Stimulated activated CD8-positive, alpha-beta memory T cell treated with anti-CD3 and anti-CD28 coated beads, Interleukin-15, amount 100 ng/mL, for 1 hour (primary cell): ENCODE measurements at regions not wholly inside any gene's neighbourhood (a gene's known extent, or its start where the extent isn't known, plus 50 kb on each side); places are given as distances from the start of the nearest gene placed in this dataset.

Experiments used
- DNase-seq: peaks from one replicate; pipeline ENCODE4 v3.0.0-alpha.2; 2020; ENCODE audit warnings: low read depth

DNA sequence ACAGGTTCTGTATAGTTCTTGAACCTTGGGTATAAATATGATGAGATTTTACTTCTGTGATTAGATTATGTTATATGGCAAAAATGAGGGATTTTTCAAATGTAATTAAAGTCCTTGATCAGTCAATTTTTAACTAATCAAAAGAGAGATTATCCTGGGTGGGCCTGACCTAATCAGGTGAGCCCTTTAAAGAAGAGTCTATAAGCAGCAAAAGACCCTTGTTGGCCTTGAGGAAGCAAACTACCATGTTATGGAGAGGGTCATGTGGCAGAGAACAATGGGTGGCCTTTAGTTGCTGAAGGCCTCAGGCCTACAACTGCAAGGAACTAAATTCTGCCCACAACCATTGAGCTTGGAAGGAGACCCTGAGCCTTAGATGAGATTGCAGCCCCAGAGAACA is 102.5 kb upstream of the RIPOR2 start:
- DNase-seq = no peak

- DNase-seq = no peak
These were observed 103.2 kb upstream of the RIPOR2 start for GRCh38 chr6:25038999-25039398.

- no peak for DNase-seq
These were observed 105.8 kb upstream of the RIPOR2 start for GRCh38 chr6:25041485-25042035.

GRCh38 chr6:25042036-25042521 is 106.3 kb upstream of the RIPOR2 start:
- no peak for DNase-seq

- no peak for DNase-seq
These were observed 106.8 kb upstream of the RIPOR2 start for GRCh38 chr6:25042536-25042935.

DNA sequence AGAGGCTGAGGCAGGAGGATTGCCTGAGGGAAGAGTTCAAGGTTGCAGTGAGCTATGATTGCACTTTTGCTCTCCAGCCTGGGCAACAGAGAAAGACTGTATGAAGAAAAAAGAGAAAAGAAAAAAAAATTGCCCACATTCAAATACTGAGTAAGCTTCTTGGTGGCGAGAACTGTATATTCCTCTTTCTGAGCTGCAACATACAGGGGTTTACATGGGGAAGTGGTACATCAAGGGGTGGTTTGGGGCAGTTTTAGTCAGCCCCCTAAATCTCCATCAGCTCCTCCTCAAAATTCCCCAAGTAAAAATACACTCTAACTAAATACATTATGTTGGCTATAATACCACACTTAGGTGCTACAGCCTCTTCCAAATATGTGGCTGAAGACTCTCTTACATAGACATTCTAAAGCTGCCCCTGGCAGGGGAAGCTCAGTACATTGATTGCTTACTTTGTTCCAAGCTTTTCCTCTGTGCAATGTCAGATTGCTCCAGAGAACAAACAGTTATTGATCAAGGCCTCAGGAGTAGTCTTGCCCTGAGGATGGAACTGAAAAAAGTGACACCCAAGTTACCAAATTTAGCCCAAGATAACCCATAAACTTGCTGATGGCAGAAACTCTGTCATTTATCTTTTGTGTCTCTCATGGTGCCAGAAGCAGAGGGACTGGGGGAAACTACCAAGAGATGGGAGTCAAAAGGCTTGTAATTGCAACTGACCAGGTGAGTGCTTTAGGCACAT is 107.4 kb upstream of the RIPOR2 start:
- DNase-seq = no peak

DNA sequence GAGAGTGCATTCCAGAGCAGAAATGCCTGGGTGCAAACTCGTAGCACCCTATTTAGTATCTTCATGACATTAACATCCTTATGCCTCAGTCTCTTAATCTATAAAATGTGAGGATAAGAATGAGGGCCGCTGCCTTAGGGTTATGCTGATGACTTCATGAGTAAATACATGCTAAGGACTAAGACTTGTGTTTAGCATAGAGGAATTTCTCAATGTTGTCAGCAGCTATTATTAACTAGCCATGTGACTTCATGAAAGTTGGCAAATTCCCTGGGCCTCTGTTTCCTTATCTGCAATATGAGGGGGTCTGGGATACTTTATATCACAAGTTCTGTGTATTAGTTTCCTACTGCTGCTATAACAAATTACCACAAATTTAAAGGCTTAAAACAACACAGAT is 108.1 kb upstream of the RIPOR2 start:
- DNase-seq = no peak

GRCh38 chr6:25046942-25047341 is 111.2 kb upstream of the RIPOR2 start:
- DNase-seq = no peak

- DNase-seq = no peak
These were observed 114.6 kb upstream of the RIPOR2 start for GRCh38 chr6:25050356-25050755.

GRCh38 chr6:25051083-25051482 is 115.3 kb upstream of the RIPOR2 start:
- DNase-seq = no peak

GRCh38 chr6:25052181-25052580 is 116.4 kb upstream of the RIPOR2 start:
- DNase-seq = no peak

GRCh38 chr6:25053875-25054371 is 118.2 kb upstream of the RIPOR2 start:
- DNase-seq = no peak

DNA sequence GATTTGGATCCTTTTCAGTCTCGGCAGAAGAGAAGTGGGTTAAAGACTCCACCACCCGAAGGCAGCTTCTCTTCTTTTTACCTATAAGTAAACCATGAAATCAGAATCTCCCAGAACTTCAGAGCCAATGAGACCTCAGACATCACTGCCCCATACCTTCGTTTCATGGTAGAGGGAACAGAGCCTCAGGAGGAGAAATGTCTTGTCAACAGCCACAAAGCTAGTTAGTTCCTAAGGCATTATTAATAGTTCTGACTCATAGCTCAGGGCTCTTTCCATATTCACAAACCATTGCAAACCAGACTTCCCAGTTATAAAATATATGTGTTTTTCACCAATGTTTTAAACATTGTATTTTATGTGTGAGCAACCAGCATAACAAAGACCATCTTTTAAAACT is 118.7 kb upstream of the RIPOR2 start:
- DNase-seq = no peak

GRCh38 chr6:25056130-25056529 is 120.4 kb upstream of the RIPOR2 start:
- no peak for DNase-seq

DNA sequence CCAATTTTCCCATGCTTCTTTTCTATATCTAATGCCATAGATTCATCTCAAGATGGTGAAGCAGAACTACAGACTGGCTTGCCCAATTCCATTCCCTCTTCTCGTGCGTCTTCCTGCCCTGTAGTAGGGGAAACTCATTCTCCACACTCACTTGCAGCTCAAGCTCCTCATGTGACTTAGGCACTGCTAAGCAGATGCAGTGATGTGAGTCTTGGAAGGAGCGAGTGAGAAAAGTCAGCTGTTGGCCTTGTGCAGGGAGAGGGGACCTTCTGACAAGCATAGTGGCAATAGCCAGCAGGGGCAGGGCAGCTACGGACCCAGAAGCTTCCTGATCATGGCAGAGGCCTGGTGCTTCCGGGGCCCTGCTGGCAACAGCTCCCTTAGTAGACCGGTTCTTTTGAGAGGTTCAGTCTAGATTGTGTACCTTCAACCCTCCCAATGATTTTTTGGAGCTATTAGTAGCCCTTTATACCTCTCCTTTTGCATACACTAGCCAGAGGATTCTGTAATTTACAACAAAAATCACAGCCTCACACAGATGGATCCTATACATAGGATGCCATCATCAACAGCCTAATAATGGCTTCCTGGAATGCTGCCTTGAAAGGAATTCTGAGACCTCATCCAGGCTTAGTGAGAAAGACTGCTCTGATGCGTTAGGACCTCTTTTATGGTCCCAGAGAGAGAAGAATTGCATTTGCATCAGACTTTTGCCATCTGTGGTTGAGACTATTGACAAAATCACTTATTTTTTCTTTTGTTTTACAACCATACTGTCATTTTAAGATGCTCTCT is 121.5 kb upstream of the RIPOR2 start:
- no peak for DNase-seq

- DNase-seq = no peak
These were observed 122.7 kb upstream of the RIPOR2 start for GRCh38 chr6:25058441-25058840.

DNA sequence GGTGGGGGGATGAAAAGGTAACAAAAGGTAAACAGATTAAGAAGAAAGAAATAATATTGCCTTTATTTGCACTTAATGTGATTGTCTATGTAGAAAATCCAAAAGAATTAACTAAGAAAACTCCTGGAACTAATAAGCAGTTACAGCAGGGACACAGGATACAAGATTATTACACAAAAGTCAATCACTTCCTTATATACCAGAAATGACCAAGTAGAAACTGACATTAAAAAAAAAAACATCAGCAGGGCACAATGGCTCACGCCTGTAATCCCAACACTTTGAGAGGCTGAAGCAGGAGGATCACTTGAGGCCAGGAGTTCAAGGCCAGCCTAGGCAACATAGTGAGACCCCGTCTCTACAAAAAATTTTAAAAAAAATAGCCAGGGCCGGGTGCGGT is 123.2 kb upstream of the RIPOR2 start:
- no peak for DNase-seq

DNA sequence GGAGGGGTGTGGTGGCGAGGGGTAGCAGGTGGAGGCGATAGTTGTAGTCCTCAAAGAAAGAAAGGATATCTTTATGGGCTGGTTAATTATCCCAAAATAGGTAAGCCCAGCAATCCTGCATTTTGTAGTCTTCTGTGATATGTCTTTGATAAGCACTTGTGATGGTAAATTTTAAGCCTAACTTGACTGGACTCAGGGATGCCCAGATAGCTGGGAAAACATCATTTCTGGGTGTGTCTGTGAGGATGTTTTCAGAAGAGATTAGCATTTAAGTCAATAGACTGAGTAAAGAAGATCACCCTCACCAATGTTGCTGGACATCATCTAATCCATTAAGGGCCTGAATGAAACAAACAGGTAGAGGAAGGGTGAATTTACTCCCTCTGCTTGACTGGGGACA is 124.8 kb upstream of the RIPOR2 start:
- no peak for DNase-seq

DNA sequence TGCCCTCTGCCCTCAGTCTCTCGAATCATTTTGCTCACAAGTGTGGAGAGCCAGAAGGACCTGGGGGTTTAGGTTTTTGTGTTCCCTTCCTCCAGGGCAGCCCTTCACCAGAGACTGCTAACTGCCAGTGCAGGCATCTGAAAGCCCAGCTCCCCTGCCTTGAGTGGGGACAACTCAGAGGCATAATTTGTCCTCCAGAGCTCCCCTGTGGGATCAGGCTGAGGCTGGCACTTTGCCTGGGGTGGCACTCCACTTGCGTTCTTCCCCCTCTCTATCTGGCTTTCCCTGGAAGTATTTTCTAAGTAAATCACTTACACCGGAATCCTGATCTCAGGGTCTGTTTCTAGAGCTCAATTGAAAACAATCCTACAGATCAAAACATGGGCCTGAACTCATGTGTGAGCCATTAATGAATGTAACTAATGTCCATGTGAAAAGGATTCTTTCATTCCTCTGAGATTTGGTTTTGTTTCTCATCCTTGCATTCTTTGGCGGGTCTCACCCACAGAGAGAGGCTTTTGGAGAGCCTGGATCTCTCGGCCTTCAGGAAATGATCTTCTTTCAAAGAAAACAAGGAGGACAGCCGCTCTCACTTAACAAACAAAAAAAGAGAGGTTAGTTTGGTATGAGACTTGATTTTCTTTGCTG is 125.7 kb upstream of the RIPOR2 start:
- no peak for DNase-seq

DNA sequence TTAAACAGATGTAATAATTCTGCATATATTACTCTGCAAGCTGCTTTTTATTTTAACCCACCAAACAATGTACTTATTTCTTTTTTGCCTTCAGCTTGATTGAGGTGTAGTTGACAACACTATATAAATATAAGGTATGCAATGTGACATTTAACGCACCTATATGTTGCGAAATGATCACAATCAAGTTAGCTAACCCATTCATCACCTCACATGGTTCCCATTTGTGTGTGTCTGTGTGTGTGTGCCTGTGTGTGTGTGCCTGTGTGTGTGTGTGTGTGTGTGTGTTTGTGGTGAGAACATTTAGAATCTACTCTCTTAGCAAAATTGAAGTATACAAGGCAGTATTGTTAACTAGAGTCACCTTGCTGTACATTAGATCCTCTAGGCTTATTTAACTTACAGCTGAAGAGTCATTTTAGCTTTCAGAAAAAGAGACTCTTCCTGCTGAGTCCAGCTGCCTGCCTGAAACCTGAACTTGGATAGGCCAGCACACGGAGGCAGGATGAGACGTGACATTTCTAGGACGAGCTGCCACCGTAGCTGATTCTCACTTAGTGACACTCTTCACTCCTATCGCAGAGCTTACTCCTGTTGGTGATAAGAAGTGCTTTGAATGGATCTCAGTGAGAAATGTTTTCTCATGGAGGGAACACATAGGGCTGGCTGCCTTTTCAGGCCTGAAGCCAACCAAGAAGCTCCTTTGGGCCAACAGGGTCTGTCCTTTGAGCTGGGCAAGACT is 126.5 kb upstream of the RIPOR2 start:
- DNase-seq = no peak

GRCh38 chr6:25064006-25064405 is 128.2 kb upstream of the RIPOR2 start:
- no peak for DNase-seq

GRCh38 chr6:25065666-25066065 is 129.9 kb upstream of the RIPOR2 start:
- DNase-seq = no peak
